DND-41 (cell line): ENCODE measurements at regions not wholly inside any gene's neighbourhood (a gene's known extent, or its start where the extent isn't known, plus 50 kb on each side); places are given as distances from the start of the nearest gene placed in this dataset.

ENCODE experiments used
- EZH2 ChIP-seq: IDR thresholded peaks from 3 replicates; pipeline ENCODE4 v1.6.1; 2012; ENCODE audit warnings: borderline replicate concordance, low read depth, mild to moderate bottlenecking, moderate library complexity, low read length, inconsistent platforms; ENCODE audit not compliant: severe bottlenecking
- TF ChIP-seq, protein P1 (sequence below): IDR thresholded peaks from 2 replicates; pipeline ENCODE4 v1.5.1; 2012; ENCODE audit warnings: borderline replicate concordance, low read length, moderate library complexity, mild to moderate bottlenecking; ENCODE audit not compliant: poor library complexity, severe bottlenecking; ENCODE audit errors: extremely low read depth

GRCh38 chr6:95469511-95469910, 107.8 kb upstream of the MANEA start:
- TF ChIP-seq, protein P1, sequence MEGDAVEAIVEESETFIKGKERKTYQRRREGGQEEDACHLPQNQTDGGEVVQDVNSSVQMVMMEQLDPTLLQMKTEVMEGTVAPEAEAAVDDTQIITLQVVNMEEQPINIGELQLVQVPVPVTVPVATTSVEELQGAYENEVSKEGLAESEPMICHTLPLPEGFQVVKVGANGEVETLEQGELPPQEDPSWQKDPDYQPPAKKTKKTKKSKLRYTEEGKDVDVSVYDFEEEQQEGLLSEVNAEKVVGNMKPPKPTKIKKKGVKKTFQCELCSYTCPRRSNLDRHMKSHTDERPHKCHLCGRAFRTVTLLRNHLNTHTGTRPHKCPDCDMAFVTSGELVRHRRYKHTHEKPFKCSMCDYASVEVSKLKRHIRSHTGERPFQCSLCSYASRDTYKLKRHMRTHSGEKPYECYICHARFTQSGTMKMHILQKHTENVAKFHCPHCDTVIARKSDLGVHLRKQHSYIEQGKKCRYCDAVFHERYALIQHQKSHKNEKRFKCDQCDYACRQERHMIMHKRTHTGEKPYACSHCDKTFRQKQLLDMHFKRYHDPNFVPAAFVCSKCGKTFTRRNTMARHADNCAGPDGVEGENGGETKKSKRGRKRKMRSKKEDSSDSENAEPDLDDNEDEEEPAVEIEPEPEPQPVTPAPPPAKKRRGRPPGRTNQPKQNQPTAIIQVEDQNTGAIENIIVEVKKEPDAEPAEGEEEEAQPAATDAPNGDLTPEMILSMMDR = no peak
- no peak for TF ChIP-seq EZH2
